Spleen (tissue), 7 donors: ENCODE measurements at regions not wholly inside any gene's neighbourhood (a gene's known extent, or its start where the extent isn't known, plus 50 kb on each side); places are given as distances from the start of the nearest gene placed in this dataset.
"Not testable (repeated sequence)": the region's sequence is repeated elsewhere in the genome, so short reads cannot be mapped to it uniquely, and the experiment has no call there.

Source experiments
- POLR2A ChIP-seq, 3 donors: fragments of 450-650 bp; IDR thresholded peaks; one replicate each; pipeline ENCODE4 v1.5.1; 2017; ENCODE audit warnings: antibody characterized with exemption in 3 of 3, mild to moderate bottlenecking in 1 of 3
- POLR2AphosphoS5 ChIP-seq, 3 donors: sonication (generic); formaldehyde crosslinking; IDR thresholded peaks; one replicate each; pipeline ENCODE4 v1.5.1; 2017; ENCODE audit warnings: antibody characterized with exemption in 3 of 3
- TF ChIP-seq, protein P1 (sequence below), 11 experiments: fragments of 200-600 bp in 7 of 11; fragments of 450-650 bp in 4 of 11; sonication (generic) in 4 of 11; IDR thresholded peaks in 8 of 11; conservative IDR thresholded peaks in 3 of 11; 1 replicate in 7 of 11; 2 replicates in 4 of 11; pipeline versions ENCODE4 v1.4.0 to v1.8.0; 2016 to 2021; ENCODE audit warnings: antibody characterized with exemption in 11 of 11, inconsistent platforms in 4 of 11, mild to moderate bottlenecking in 1 of 11
- donor health status: DM: no; HTN: no; CAD: no; lungs with moderate emphysema.
- donor health status: DM: no; HTN: no; CAD: no.
- donor health status: DM: no; HTN: no; CAD: no.

DNA sequence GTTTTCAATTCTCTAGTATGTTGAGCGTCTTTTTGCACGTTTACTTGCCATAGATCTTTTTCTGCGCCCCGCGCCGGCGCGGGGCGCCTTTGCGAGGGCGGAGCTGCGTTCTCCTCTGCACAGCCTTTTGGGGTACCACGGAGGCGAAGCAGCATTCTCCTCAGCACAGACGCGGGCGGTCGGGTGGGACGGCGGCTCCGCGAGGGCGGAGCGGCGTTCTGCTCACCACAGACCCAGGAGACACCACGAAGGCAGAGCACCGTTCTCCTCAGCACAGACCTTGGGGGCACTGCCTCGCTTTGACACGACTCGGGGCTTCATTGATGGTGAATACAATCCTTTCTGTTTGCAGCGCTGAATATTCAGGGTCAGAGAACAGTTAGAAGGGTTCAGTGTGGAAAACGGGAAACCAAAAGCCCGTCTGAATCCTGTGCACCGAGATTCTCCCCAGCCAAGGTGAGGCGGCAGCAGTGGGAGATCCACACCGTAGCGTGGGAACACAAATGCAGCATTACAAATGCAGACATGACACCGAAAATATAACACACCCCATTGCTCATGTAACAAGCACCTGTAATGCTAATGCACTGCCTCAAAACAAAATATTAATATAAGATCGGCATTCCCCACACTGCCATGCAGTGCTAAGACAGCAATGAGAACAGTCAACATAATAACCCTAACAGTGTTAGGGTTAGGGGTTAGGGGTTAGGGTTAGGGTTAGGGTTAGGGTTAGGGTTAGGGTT lies 190.7 kb upstream of the VIPR2 start:
- TF ChIP-seq, protein P1, sequence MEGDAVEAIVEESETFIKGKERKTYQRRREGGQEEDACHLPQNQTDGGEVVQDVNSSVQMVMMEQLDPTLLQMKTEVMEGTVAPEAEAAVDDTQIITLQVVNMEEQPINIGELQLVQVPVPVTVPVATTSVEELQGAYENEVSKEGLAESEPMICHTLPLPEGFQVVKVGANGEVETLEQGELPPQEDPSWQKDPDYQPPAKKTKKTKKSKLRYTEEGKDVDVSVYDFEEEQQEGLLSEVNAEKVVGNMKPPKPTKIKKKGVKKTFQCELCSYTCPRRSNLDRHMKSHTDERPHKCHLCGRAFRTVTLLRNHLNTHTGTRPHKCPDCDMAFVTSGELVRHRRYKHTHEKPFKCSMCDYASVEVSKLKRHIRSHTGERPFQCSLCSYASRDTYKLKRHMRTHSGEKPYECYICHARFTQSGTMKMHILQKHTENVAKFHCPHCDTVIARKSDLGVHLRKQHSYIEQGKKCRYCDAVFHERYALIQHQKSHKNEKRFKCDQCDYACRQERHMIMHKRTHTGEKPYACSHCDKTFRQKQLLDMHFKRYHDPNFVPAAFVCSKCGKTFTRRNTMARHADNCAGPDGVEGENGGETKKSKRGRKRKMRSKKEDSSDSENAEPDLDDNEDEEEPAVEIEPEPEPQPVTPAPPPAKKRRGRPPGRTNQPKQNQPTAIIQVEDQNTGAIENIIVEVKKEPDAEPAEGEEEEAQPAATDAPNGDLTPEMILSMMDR (IDR thresholded peaks at IDR 0.05 in 8 of 11, conservative IDR thresholded peaks at IDR 0.05 in 3 of 11), result not testable (repeated sequence)
- TF ChIP-seq POLR2A, POLR2AphosphoS5 (IDR thresholded peaks at IDR 0.05): not testable (repeated sequence)
